Activated T-cell treated with anti-CD3 and anti-CD28 coated beads, Interleukin-2, amount 50 U/mL, for 24 hours (primary cell): ENCODE measurements at regions not wholly inside any gene's neighbourhood (a gene's known extent, or its start where the extent isn't known, plus 50 kb on each side); places are given as distances from the start of the nearest gene placed in this dataset.
"Not testable (repeated sequence)": the region's sequence is repeated elsewhere in the genome, so short reads cannot be mapped to it uniquely, and the experiment has no call there.

Source experiments
- DNase-seq: peaks from one replicate; pipeline ENCODE4 v3.0.0-alpha.2; 2020
- H3K27ac Mint-ChIP-seq: 2 replicates; pipeline ENCODE4 v1.8.0; 2020; ENCODE audit warnings: mild to moderate bottlenecking, mixed read lengths
- H3K27me3 Mint-ChIP-seq: 2 replicates; pipeline ENCODE4 v1.8.0; 2020; ENCODE audit warnings: mixed read lengths
- H3K36me3 Mint-ChIP-seq: 2 replicates; pipeline ENCODE4 v1.8.0; 2020; ENCODE audit warnings: low read depth, mixed read lengths
- H3K4me1 Mint-ChIP-seq: 2 replicates; pipeline ENCODE4 v1.8.0; 2020; ENCODE audit warnings: low read depth, mixed read lengths
- H3K4me3 Mint-ChIP-seq: 2 replicates; pipeline ENCODE4 v1.8.0; 2020; ENCODE audit warnings: mild to moderate bottlenecking, moderate library complexity, mixed read lengths
- H3K9me3 Mint-ChIP-seq: 2 replicates; pipeline ENCODE4 v1.8.0; 2020; ENCODE audit warnings: mixed read lengths

- no peaks in the 10 kb centered on the region for H3K36me3 Mint-ChIP-seq
- H3K27me3 Mint-ChIP-seq: no peaks in the 10 kb centered on the region
- no peak overlapping the region for H3K4me3 Mint-ChIP-seq
- no peak overlapping the region for H3K27ac Mint-ChIP-seq
- H3K4me1 Mint-ChIP-seq: no peaks in the 10 kb centered on the region
- DNase-seq: no peak
- peaks cover 22% of the 10 kb centered on the region for H3K9me3 Mint-ChIP-seq
These were observed 484.8 kb downstream of the BRINP3 start for GRCh38 chr1:189992856-189993255.

- Mint-ChIP-seq H3K4me1 (no peaks in the 10 kb centered on the region), H3K4me3 (no peak overlapping the region)
These were observed 477.2 kb downstream of the BRINP3 start for GRCh38 chr1:190000365-190000872.

DNA sequence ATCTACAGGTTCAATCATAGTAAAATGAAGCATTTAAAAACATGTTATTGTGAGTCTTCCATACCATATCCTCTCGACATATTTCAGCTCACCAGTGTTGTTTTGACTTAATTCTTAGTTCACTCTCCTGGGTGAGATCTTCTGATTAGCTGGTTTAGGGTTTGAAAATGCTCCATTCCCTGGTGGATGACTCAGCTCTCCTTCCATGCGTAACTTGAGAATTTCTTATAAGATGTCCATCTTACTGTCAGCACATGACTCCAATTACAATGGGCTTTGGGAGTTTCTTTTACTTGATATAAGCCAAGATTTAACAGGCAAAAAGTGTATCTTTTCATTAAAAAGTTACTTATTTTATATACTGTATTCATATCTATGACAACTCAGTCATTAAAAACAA, 476.5 kb downstream of the BRINP3 start:
- no peaks in the 10 kb centered on the region for H3K4me1 Mint-ChIP-seq
- DNase-seq: no peak
- no peak overlapping the region for H3K4me3 Mint-ChIP-seq
- H3K27ac Mint-ChIP-seq: no peak overlapping the region
- H3K36me3 Mint-ChIP-seq: no peaks in the 10 kb centered on the region
- H3K27me3 Mint-ChIP-seq: no peaks in the 10 kb centered on the region
- H3K9me3 Mint-ChIP-seq: peaks cover 16% of the 10 kb centered on the region

More at GRCh38 chr1:190000365-190000872, 477.2 kb downstream of the BRINP3 start:
- no peak for DNase-seq
- H3K9me3 Mint-ChIP-seq: peaks cover 15% of the 10 kb centered on the region
- H3K36me3 Mint-ChIP-seq: no peaks in the 10 kb centered on the region
- no peak overlapping the region for H3K27ac Mint-ChIP-seq
- H3K27me3 Mint-ChIP-seq: no peaks in the 10 kb centered on the region

- DNase-seq: no peak
- Mint-ChIP-seq H3K27me3 (no peaks in the 10 kb centered on the region), H3K4me1 (no peaks in the 10 kb centered on the region), H3K9me3 (peaks cover 13% of the 10 kb centered on the region), H3K27ac (no peak overlapping the region), H3K36me3 (no peaks in the 10 kb centered on the region), H3K4me3 (no peak overlapping the region)
These were observed 474.3 kb downstream of the BRINP3 start for GRCh38 chr1:190003376-190003775.

GRCh38 chr1:190011585-190011984, 466.1 kb downstream of the BRINP3 start:
- no peaks in the 10 kb centered on the region for H3K36me3 Mint-ChIP-seq
- DNase-seq: no peak
- no peaks in the 10 kb centered on the region for H3K4me1 Mint-ChIP-seq
- no peak overlapping the region for H3K4me3 Mint-ChIP-seq
- H3K27me3 Mint-ChIP-seq: no peaks in the 10 kb centered on the region
- H3K27ac Mint-ChIP-seq: no peak overlapping the region
- peaks cover 8% of the 10 kb centered on the region for H3K9me3 Mint-ChIP-seq

DNA sequence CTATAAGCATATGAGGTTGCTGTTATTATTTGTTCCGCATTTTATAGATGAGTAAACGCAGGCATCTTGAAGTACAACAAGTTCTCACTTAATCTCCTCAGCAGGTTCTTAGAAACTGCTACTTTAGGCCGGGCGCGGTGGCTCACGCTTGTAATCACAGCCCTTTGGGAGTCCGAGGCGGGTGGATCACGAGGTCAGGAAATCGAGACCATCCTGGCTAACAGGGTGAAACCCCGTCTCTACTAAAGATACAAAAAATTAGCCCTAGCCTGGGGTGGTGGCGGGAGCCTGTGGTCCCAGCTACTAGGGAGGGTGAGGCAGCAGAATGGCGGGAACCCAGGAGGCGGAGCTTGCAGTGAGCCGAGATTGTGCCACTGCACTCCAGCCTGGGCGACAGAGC, 458.5 kb downstream of the BRINP3 start:
- DNase-seq, H3K27me3 Mint-ChIP-seq, H3K4me1 Mint-ChIP-seq, H3K27ac Mint-ChIP-seq, H3K36me3 Mint-ChIP-seq, H3K4me3 Mint-ChIP-seq: not testable (repeated sequence)
- H3K9me3 Mint-ChIP-seq: peaks cover 11% of the 10 kb centered on the region

GRCh38 chr1:190019717-190020116, 457.9 kb downstream of the BRINP3 start:
- no peak for DNase-seq
- Mint-ChIP-seq H3K27me3 (no peaks in the 10 kb centered on the region), H3K27ac (no peak overlapping the region), H3K4me3 (no peak overlapping the region), H3K4me1 (no peaks in the 10 kb centered on the region), H3K9me3 (peaks cover 10% of the 10 kb centered on the region), H3K36me3 (no peaks in the 10 kb centered on the region)

DNA sequence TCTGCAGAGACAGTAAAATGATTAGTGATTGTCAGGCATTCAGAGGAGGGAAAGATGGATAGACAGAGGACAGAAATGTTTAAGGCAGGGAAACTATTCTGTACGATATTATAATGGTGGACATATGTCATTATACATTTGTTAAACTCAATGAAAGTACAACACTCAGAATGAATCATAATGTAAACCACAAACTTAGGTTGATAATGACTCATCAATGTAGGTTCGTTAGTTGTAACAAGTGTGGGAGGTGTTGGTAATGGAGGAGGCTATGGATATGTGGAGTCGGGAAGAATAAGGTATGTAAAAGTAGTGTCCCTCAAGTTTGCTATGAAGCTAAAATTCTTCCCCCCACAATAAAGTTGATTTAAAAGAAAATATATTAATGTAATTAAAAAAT, 455.0 kb downstream of the BRINP3 start:
- no peak for DNase-seq
- Mint-ChIP-seq H3K36me3 (no peaks in the 10 kb centered on the region), H3K4me1 (no peaks in the 10 kb centered on the region), H3K4me3 (no peak overlapping the region), H3K27ac (no peak overlapping the region), H3K27me3 (no peaks in the 10 kb centered on the region), H3K9me3 (peaks cover 9% of the 10 kb centered on the region)

DNA sequence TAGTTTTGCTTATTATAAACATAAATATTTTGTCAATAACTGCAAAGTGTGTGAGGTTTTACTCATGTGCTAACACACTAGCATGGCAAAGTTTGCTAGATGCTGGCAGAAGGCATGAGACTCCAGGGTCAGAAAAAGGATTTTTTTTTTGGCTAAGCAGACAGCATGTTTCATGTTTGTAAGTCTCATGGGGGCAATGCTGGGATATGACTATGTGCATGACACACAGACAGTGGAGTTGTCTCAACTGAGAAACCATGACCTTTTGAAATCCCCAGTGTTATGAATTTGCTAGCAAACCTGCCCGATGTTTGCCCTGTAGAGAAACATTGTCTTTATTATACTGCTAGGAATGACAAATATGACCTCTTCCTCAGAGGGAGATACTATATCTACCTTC, 448.2 kb downstream of the BRINP3 start:
- Mint-ChIP-seq H3K4me1 (no peaks in the 10 kb centered on the region), H3K27ac (no peak overlapping the region), H3K36me3 (no peaks in the 10 kb centered on the region), H3K4me3 (no peak overlapping the region), H3K9me3 (peaks cover 10% of the 10 kb centered on the region), H3K27me3 (no peaks in the 10 kb centered on the region)
- no peak for DNase-seq

- Mint-ChIP-seq H3K4me1 (no peaks in the 10 kb centered on the region), H3K36me3 (no peaks in the 10 kb centered on the region), H3K27me3 (no peaks in the 10 kb centered on the region)
These were observed 434.0 kb downstream of the BRINP3 start for GRCh38 chr1:190043655-190044054.

DNA sequence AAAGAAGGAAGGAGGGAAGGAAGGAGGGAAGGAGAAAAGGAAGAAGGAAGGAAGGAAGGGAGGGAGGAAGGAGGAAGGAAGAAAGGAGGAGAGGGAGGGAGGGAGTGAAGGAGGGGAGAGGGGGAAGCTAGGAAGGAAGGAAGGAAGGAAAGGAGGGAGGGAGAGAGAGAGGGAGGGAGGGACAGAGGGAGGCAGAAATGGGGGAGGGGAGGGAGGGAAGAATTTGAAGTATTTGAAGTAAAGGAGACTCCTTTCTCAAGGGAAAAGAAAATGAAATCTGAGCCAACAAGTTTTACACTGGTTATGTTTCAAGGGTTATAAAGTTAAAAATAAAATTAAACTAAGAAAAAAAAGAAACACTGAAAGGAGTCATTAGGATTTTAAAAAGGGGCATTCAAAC, 431.4 kb downstream of the BRINP3 start:
- Mint-ChIP-seq H3K36me3 (no peaks in the 10 kb centered on the region), H3K27ac (no peak overlapping the region), H3K27me3 (no peaks in the 10 kb centered on the region), H3K4me1 (no peaks in the 10 kb centered on the region), H3K9me3 (peaks cover 5% of the 10 kb centered on the region), H3K4me3 (no peak overlapping the region)
- no peak for DNase-seq

More at GRCh38 chr1:190043655-190044054, 434.0 kb downstream of the BRINP3 start:
- H3K4me3 Mint-ChIP-seq: no peak overlapping the region
- DNase-seq: no peak
- peaks cover 11% of the 10 kb centered on the region for H3K9me3 Mint-ChIP-seq
- H3K27ac Mint-ChIP-seq: no peak overlapping the region
